WTC11 (cell line): ENCODE measurements at regions not wholly inside any gene's neighbourhood (a gene's known extent, or its start where the extent isn't known, plus 50 kb on each side); places are given as distances from the start of the nearest gene placed in this dataset.
A peak's percentile ranks its signal among the peaks of the same experiment; 100 is the strongest.

ENCODE experiments used
- ATAC-seq: fragments of 200-7000 bp; cut with Tn5 transposase; 2 replicates; pipeline ENCODE4 v1.10.0; 2021; ENCODE audit warnings: mild to moderate bottlenecking, moderate library complexity
- CTCF ChIA-PET: fragments of 300-600 bp; sonication (Branson Sonifier 250); formaldehyde crosslinking; loops from one replicate; lab custom pipeline; 2021; ENCODE audit warnings: antibody characterized with exemption; lab: Charles Lee
- POLR2A ChIA-PET: fragments of 350-600 bp; sonication (Branson Sonifier 250); formaldehyde crosslinking; loops from one replicate; lab custom pipeline; 2021; ENCODE audit warnings: antibody characterized with exemption; lab: Charles Lee
- DNase-seq: peaks from one replicate; pipeline ENCODE4 v3.0.0; 2021; ENCODE audit warnings: low spot score
- H3K27ac Mint-ChIP-seq: 2 replicates; pipeline ENCODE4 v1.8.0; 2021; ENCODE audit warnings: mixed read lengths
- H3K27me3 Mint-ChIP-seq: 2 replicates; pipeline ENCODE4 v1.8.0; 2021; ENCODE audit warnings: low read depth, mild to moderate bottlenecking, moderate library complexity, mixed read lengths
- H3K36me3 Mint-ChIP-seq: 2 replicates; pipeline ENCODE4 v1.8.0; 2021; ENCODE audit warnings: mixed read lengths
- H3K4me1 Mint-ChIP-seq: 2 replicates; pipeline ENCODE4 v1.8.0; 2022; ENCODE audit warnings: mixed read lengths
- H3K4me3 Mint-ChIP-seq: 2 replicates; pipeline ENCODE4 v1.8.0; 2021; ENCODE audit warnings: mild to moderate bottlenecking, moderate library complexity, mixed read lengths
- H3K9me3 Mint-ChIP-seq: 2 replicates; pipeline ENCODE4 v1.8.0; 2021; ENCODE audit warnings: mixed read lengths
- ATF1 ChIP-seq: sonication (generic); formaldehyde crosslinking; IDR thresholded peaks from 2 replicates; pipeline ENCODE4 v1.8.1; 2023; ENCODE audit warnings: mild to moderate bottlenecking, moderate library complexity, missing genetic modification reagents
- ETV6 ChIP-seq: sonication (generic); formaldehyde crosslinking; IDR thresholded peaks from 2 replicates; pipeline ENCODE4 v1.8.1; 2022; ENCODE audit warnings: mild to moderate bottlenecking, missing genetic modification reagents
- GABPB1 ChIP-seq: sonication (generic); formaldehyde crosslinking; IDR thresholded peaks from 2 replicates; pipeline ENCODE4 v1.8.1; 2023; ENCODE audit warnings: mild to moderate bottlenecking, missing genetic modification reagents
- JUN ChIP-seq: sonication (generic); formaldehyde crosslinking; IDR thresholded peaks from 2 replicates; pipeline ENCODE4 v1.8.0; 2023; ENCODE audit warnings: mild to moderate bottlenecking, missing genetic modification reagents
- KAT7 ChIP-seq: sonication (generic); formaldehyde crosslinking; IDR thresholded peaks from 2 replicates; pipeline ENCODE4 v1.8.1; 2023; ENCODE audit warnings: missing genetic modification reagents, mild to moderate bottlenecking, borderline replicate concordance
- SMAD3 ChIP-seq: sonication (generic); formaldehyde crosslinking; IDR thresholded peaks from 2 replicates; pipeline ENCODE4 v1.8.0; 2022; ENCODE audit warnings: missing genetic modification reagents, mild to moderate bottlenecking, borderline replicate concordance
- SMAD4 ChIP-seq: sonication (generic); formaldehyde crosslinking; IDR thresholded peaks from 2 replicates; pipeline ENCODE4 v1.8.0; 2022; ENCODE audit warnings: mild to moderate bottlenecking, missing genetic modification reagents
- SOX15 ChIP-seq: fragments of 250-450 bp; sonication (Bioruptor Pico); IDR thresholded peaks from 2 replicates; pipeline ENCODE4 v1.9.0; 2021; ENCODE audit warnings: mild to moderate bottlenecking
- TCF7 ChIP-seq: sonication (generic); formaldehyde crosslinking; IDR thresholded peaks from 2 replicates; pipeline ENCODE4 v1.8.0; 2022; ENCODE audit warnings: mild to moderate bottlenecking, low read depth, missing genetic modification reagents, moderate library complexity
- TEAD1 ChIP-seq: sonication (generic); formaldehyde crosslinking; IDR thresholded peaks from 2 replicates; pipeline ENCODE4 v1.8.0; 2022; ENCODE audit warnings: mild to moderate bottlenecking, missing genetic modification reagents
- ZNF219 ChIP-seq: sonication (generic); formaldehyde crosslinking; IDR thresholded peaks from 2 replicates; pipeline ENCODE4 v1.8.0; 2023; ENCODE audit warnings: missing genetic modification reagents, mild to moderate bottlenecking, borderline replicate concordance
- TF ChIP-seq, protein P1 (sequence below): sonication (generic); formaldehyde crosslinking; IDR thresholded peaks from 2 replicates; pipeline ENCODE4 v1.8.1; 2023; ENCODE audit warnings: mild to moderate bottlenecking, moderate library complexity, missing genetic modification reagents
- TF ChIP-seq, protein P2 (sequence below): sonication (generic); formaldehyde crosslinking; IDR thresholded peaks from 2 replicates; pipeline ENCODE4 v1.8.1; 2022; ENCODE audit warnings: mild to moderate bottlenecking, moderate library complexity, missing genetic modification reagents
- TF ChIP-seq, protein P3 (sequence below): sonication (generic); formaldehyde crosslinking; IDR thresholded peaks from 2 replicates; pipeline ENCODE4 v1.8.0; 2022; ENCODE audit warnings: mild to moderate bottlenecking, missing genetic modification reagents
- TF ChIP-seq, protein P4 (sequence below): sonication (generic); formaldehyde crosslinking; IDR thresholded peaks from 2 replicates; pipeline ENCODE4 v1.8.1; 2023; ENCODE audit warnings: mild to moderate bottlenecking, missing genetic modification reagents, moderate library complexity
- TF ChIP-seq, protein P5 (sequence below): fragments of 250-450 bp; sonication (Bioruptor Pico); IDR thresholded peaks from 2 replicates; pipeline ENCODE4 v1.8.0; 2021; ENCODE audit warnings: mild to moderate bottlenecking
- TF ChIP-seq, protein P6 (sequence below): sonication (generic); formaldehyde crosslinking; IDR thresholded peaks from 2 replicates; pipeline ENCODE4 v1.8.0; 2022; ENCODE audit warnings: missing genetic modification reagents
- TF ChIP-seq, protein P7 (sequence below): sonication (generic); formaldehyde crosslinking; IDR thresholded peaks from 2 replicates; pipeline ENCODE4 v1.8.1; 2023; ENCODE audit warnings: mild to moderate bottlenecking, missing genetic modification reagents
- TF ChIP-seq, protein P8 (sequence below): fragments of 250-450 bp; sonication (Bioruptor Pico); IDR thresholded peaks from 2 replicates; pipeline ENCODE4 v2.1.2; 2022; ENCODE audit warnings: mild to moderate bottlenecking, moderate library complexity
- TF ChIP-seq, protein P9 (sequence below): sonication (generic); formaldehyde crosslinking; conservative IDR thresholded peaks from 2 replicates; pipeline ENCODE4 v1.8.1; 2023; ENCODE audit warnings: mild to moderate bottlenecking, low read depth, missing genetic modification reagents, moderate library complexity

DNA sequence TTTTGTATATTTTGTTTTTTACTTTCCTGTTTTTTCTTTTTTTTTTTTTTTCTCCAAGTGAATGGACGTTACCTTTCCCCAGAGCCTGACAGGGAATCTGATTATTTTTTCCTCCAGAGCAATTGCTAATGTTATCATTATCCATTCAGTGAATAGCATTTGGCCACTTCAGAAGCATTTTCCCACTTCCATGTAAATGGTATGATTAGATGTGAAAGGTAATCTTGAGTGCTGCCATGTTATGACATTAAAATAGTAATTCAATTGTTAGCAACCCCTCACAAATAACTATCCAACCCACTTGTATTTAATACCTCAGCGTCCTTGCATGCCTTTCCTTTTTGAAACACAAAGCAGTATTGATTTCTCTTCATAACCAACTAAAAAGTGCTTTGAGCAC, 1243.8 kb downstream of the CDH8 start:
- ATAC-seq (no peak), DNase-seq (no peak)
- H3K27me3 Mint-ChIP-seq = no peaks in the 10 kb centered on the region
- no peak overlapping the region for H3K27ac Mint-ChIP-seq
- ChIA-PET CTCF (no interaction called here), POLR2A (no interaction called here)
- no peaks in the 10 kb centered on the region for H3K36me3 Mint-ChIP-seq
- TF ChIP-seq, protein P1, sequence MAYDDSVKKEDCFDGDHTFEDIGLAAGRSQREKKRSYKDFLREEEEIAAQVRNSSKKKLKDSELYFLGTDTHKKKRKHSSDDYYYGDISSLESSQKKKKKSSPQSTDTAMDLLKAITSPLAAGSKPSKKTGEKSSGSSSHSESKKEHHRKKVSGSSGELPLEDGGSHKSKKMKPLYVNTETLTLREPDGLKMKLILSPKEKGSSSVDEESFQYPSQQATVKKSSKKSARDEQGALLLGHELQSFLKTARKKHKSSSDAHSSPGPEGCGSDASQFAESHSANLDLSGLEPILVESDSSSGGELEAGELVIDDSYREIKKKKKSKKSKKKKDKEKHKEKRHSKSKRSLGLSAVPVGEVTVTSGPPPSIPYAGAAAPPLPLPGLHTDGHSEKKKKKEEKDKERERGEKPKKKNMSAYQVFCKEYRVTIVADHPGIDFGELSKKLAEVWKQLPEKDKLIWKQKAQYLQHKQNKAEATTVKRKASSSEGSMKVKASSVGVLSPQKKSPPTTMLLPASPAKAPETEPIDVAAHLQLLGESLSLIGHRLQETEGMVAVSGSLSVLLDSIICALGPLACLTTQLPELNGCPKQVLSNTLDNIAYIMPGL (CRISPR knock-in tag) = no peak
- TF ChIP-seq, protein P2, sequence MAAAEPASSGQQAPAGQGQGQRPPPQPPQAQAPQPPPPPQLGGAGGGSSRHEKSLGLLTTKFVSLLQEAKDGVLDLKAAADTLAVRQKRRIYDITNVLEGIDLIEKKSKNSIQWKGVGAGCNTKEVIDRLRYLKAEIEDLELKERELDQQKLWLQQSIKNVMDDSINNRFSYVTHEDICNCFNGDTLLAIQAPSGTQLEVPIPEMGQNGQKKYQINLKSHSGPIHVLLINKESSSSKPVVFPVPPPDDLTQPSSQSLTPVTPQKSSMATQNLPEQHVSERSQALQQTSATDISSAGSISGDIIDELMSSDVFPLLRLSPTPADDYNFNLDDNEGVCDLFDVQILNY (CRISPR knock-in tag) = no peak
- TF ChIP-seq JUN (CRISPR knock-in tag) = no peak
- no peak for TF ChIP-seq TCF7 (CRISPR knock-in tag)
- no peak for TF ChIP-seq SOX15 (CRISPR knock-in tag)
- TF ChIP-seq SMAD4 = no peak
- TF ChIP-seq, protein P3, sequence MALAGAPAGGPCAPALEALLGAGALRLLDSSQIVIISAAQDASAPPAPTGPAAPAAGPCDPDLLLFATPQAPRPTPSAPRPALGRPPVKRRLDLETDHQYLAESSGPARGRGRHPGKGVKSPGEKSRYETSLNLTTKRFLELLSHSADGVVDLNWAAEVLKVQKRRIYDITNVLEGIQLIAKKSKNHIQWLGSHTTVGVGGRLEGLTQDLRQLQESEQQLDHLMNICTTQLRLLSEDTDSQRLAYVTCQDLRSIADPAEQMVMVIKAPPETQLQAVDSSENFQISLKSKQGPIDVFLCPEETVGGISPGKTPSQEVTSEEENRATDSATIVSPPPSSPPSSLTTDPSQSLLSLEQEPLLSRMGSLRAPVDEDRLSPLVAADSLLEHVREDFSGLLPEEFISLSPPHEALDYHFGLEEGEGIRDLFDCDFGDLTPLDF (CRISPR knock-in tag) = no peak
- no peak for TF ChIP-seq ATF1 (CRISPR knock-in tag)
- TF ChIP-seq ETV6 (CRISPR knock-in tag) = no peak
- TF ChIP-seq, protein P4, sequence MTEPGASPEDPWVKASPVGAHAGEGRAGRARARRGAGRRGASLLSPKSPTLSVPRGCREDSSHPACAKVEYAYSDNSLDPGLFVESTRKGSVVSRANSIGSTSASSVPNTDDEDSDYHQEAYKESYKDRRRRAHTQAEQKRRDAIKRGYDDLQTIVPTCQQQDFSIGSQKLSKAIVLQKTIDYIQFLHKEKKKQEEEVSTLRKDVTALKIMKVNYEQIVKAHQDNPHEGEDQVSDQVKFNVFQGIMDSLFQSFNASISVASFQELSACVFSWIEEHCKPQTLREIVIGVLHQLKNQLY (CRISPR knock-in tag) = no peak
- TF ChIP-seq SMAD3 = no peak
- TF ChIP-seq ZNF219 (CRISPR knock-in tag) = no peak
- TF ChIP-seq, protein P5, sequence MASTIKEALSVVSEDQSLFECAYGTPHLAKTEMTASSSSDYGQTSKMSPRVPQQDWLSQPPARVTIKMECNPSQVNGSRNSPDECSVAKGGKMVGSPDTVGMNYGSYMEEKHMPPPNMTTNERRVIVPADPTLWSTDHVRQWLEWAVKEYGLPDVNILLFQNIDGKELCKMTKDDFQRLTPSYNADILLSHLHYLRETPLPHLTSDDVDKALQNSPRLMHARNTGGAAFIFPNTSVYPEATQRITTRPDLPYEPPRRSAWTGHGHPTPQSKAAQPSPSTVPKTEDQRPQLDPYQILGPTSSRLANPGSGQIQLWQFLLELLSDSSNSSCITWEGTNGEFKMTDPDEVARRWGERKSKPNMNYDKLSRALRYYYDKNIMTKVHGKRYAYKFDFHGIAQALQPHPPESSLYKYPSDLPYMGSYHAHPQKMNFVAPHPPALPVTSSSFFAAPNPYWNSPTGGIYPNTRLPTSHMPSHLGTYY = no peak
- no peak for TF ChIP-seq KAT7 (CRISPR knock-in tag)
- H3K9me3 Mint-ChIP-seq = 0 out of 2 replicates have a peak, but pooled peaks cover 3% of the 10 kb centered on the region
- no peak overlapping the region for H3K4me3 Mint-ChIP-seq
- H3K4me1 Mint-ChIP-seq = peaks cover 13% of the 10 kb centered on the region

DNA sequence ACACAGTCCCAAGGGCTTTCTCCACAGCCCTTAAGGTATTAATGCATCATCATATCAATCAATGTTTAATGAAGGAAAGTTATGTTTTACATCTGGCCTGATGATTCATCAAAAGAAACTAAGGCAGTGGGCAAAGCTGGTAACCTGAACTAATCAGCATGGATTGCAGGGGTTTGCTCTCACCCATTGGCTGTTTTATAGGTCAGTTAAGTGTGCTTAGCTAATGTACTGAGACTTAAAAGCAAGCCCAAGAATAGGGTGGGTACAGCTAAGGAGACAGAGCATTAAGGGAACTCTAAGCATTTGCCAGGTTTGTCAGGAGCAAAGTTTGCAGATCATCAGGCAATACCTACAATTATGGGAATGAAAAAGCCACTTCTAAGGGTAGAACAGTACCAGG, 1247.6 kb downstream of the CDH8 start:
- DNase-seq (no peak), ATAC-seq (peak; percentile 90)
- POLR2A ChIA-PET = no interaction called here
- CTCF ChIA-PET = no interaction called here
- Mint-ChIP-seq H3K4me3 (no peak overlapping the region), H3K9me3 (peaks cover 4% of the 10 kb centered on the region; the same call in 1 of the 2 replicates), H3K4me1 (peaks cover 7% of the 10 kb centered on the region), H3K36me3 (no peaks in the 10 kb centered on the region), H3K27me3 (no peaks in the 10 kb centered on the region), H3K27ac (no peak overlapping the region)
- TF ChIP-seq ZNF219 (CRISPR knock-in tag) (no peak), TEAD1 (CRISPR knock-in tag) (no peak), GABPB1 (no peak)
- TF ChIP-seq, protein P6, sequence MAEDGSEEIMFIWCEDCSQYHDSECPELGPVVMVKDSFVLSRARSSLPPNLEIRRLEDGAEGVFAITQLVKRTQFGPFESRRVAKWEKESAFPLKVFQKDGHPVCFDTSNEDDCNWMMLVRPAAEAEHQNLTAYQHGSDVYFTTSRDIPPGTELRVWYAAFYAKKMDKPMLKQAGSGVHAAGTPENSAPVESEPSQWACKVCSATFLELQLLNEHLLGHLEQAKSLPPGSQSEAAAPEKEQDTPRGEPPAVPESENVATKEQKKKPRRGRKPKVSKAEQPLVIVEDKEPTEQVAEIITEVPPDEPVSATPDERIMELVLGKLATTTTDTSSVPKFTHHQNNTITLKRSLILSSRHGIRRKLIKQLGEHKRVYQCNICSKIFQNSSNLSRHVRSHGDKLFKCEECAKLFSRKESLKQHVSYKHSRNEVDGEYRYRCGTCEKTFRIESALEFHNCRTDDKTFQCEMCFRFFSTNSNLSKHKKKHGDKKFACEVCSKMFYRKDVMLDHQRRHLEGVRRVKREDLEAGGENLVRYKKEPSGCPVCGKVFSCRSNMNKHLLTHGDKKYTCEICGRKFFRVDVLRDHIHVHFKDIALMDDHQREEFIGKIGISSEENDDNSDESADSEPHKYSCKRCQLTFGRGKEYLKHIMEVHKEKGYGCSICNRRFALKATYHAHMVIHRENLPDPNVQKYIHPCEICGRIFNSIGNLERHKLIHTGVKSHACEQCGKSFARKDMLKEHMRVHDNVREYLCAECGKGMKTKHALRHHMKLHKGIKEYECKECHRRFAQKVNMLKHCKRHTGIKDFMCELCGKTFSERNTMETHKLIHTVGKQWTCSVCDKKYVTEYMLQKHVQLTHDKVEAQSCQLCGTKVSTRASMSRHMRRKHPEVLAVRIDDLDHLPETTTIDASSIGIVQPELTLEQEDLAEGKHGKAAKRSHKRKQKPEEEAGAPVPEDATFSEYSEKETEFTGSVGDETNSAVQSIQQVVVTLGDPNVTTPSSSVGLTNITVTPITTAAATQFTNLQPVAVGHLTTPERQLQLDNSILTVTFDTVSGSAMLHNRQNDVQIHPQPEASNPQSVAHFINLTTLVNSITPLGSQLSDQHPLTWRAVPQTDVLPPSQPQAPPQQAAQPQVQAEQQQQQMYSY (CRISPR knock-in tag) = no peak
- TF ChIP-seq, protein P7, sequence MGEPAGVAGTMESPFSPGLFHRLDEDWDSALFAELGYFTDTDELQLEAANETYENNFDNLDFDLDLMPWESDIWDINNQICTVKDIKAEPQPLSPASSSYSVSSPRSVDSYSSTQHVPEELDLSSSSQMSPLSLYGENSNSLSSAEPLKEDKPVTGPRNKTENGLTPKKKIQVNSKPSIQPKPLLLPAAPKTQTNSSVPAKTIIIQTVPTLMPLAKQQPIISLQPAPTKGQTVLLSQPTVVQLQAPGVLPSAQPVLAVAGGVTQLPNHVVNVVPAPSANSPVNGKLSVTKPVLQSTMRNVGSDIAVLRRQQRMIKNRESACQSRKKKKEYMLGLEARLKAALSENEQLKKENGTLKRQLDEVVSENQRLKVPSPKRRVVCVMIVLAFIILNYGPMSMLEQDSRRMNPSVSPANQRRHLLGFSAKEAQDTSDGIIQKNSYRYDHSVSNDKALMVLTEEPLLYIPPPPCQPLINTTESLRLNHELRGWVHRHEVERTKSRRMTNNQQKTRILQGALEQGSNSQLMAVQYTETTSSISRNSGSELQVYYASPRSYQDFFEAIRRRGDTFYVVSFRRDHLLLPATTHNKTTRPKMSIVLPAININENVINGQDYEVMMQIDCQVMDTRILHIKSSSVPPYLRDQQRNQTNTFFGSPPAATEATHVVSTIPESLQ (CRISPR knock-in tag) = no peak
- TF ChIP-seq, protein P8, sequence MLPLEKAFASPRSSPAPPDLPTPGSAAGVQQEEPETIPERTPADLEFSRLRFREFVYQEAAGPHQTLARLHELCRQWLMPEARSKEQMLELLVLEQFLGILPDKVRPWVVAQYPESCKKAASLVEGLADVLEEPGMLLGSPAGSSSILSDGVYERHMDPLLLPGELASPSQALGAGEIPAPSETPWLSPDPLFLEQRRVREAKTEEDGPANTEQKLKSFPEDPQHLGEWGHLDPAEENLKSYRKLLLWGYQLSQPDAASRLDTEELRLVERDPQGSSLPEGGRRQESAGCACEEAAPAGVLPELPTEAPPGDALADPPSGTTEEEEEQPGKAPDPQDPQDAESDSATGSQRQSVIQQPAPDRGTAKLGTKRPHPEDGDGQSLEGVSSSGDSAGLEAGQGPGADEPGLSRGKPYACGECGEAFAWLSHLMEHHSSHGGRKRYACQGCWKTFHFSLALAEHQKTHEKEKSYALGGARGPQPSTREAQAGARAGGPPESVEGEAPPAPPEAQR (CRISPR knock-in tag) = no peak
- TF ChIP-seq, protein P9, sequence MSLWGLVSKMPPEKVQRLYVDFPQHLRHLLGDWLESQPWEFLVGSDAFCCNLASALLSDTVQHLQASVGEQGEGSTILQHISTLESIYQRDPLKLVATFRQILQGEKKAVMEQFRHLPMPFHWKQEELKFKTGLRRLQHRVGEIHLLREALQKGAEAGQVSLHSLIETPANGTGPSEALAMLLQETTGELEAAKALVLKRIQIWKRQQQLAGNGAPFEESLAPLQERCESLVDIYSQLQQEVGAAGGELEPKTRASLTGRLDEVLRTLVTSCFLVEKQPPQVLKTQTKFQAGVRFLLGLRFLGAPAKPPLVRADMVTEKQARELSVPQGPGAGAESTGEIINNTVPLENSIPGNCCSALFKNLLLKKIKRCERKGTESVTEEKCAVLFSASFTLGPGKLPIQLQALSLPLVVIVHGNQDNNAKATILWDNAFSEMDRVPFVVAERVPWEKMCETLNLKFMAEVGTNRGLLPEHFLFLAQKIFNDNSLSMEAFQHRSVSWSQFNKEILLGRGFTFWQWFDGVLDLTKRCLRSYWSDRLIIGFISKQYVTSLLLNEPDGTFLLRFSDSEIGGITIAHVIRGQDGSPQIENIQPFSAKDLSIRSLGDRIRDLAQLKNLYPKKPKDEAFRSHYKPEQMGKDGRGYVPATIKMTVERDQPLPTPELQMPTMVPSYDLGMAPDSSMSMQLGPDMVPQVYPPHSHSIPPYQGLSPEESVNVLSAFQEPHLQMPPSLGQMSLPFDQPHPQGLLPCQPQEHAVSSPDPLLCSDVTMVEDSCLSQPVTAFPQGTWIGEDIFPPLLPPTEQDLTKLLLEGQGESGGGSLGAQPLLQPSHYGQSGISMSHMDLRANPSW (CRISPR knock-in tag) = no peak
